ENCODE measurements at regions not wholly inside any gene's neighbourhood (a gene's known extent, or its start where the extent isn't known, plus 50 kb on each side); places are given as distances from the start of the nearest gene placed in this dataset.
A peak's percentile ranks its signal among the peaks of the same experiment; 100 is the strongest.
"Not testable (repeated sequence)": the region's sequence is repeated elsewhere in the genome, so short reads cannot be mapped to it uniquely, and the experiment has no call there.

DNA sequence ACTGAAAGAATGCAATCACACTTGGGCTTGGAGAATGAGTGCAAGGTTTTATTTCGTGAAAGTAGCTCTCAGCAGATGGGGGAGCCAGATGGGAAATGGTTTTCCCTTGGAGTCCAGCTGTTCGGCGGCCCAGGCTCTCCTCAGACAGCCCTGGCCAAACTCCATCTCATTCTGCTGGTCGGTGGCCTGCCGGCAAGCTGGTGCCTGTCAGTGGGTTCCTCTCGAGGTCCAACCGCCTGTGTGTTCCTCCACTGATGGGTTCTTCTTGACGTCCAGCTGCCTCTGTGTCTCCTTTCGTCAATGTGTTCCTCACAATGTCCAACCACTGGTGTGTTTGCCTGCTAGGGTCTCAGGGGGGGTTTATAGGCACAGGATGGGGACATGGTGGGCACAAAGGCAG is 80.3 kb downstream of the POU3F4 start:
- H3K4me3 ChIP-seq (IDR thresholded peaks at IDR 0.05; ENCODE audit: insufficient read depth, low read depth, low read length) = no peak overlapping the region
- TF ChIP-seq, protein P1, sequence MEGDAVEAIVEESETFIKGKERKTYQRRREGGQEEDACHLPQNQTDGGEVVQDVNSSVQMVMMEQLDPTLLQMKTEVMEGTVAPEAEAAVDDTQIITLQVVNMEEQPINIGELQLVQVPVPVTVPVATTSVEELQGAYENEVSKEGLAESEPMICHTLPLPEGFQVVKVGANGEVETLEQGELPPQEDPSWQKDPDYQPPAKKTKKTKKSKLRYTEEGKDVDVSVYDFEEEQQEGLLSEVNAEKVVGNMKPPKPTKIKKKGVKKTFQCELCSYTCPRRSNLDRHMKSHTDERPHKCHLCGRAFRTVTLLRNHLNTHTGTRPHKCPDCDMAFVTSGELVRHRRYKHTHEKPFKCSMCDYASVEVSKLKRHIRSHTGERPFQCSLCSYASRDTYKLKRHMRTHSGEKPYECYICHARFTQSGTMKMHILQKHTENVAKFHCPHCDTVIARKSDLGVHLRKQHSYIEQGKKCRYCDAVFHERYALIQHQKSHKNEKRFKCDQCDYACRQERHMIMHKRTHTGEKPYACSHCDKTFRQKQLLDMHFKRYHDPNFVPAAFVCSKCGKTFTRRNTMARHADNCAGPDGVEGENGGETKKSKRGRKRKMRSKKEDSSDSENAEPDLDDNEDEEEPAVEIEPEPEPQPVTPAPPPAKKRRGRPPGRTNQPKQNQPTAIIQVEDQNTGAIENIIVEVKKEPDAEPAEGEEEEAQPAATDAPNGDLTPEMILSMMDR (conservative IDR thresholded peaks at IDR 0.05; ENCODE audit: low read depth, low read length) = no peak
- no peak overlapping the region for H2AFZ ChIP-seq (ENCODE audit: low read depth)
- H3K9ac ChIP-seq = no peak overlapping the region
- no peaks in the 10 kb centered on the region for H3K36me3 ChIP-seq (ENCODE audit: insufficient read depth)
- H3K27me3 ChIP-seq (ENCODE audit: insufficient read depth, low read depth) = no peaks in the 10 kb centered on the region
- no peak overlapping the region for H3K4me2 ChIP-seq
- H4K20me1 ChIP-seq (ENCODE audit: insufficient read depth) = no peaks in the 10 kb centered on the region
- no peaks in the 10 kb centered on the region for H3K4me1 ChIP-seq (ENCODE audit: low read depth, poor library complexity, severe bottlenecking)
- H3K79me2 ChIP-seq (ENCODE audit: insufficient read depth, low read depth) = no peaks in the 10 kb centered on the region
- H3K27ac ChIP-seq = no peak overlapping the region

DNA sequence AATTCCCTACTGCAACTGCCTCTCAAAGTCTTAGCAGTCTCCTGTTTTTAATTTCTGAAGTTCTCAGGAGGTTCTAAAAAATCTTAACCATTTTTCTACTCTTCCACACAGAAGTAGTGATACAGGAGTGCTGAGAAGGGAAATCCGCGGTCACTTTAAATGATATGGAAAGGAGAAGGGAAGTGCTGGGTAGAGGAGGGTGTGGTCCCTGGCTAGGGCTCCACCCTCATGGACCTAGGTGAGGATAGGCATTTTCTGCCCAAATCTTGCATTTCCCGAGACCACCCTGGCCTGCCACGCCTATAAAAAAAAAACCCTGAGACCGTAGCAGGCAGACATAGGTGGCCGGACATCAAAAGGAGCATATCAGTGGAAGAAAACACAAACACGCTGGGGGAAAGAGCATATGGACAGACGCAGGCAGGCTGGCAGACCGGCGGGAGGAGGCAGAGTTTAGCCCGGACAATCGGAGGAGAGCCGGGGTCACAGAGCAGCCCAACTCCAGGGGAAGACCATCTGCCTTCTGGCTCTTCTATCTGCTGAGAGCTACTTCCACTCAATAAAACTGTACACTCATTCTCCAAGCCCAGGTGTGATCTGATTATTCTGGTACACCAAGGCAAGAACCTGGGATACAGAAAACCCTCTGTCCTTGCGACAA is 85.7 kb downstream of the POU3F4 start:
- Histone ChIP-seq H2AFZ (ENCODE audit: low read depth) (no peak overlapping the region), H3K9ac (no peak overlapping the region), H3K4me1 (ENCODE audit: low read depth, poor library complexity, severe bottlenecking) (no peaks in the 10 kb centered on the region), H4K20me1 (ENCODE audit: insufficient read depth) (no peaks in the 10 kb centered on the region), H3K36me3 (ENCODE audit: insufficient read depth) (no peaks in the 10 kb centered on the region), H3K4me3 (IDR thresholded peaks at IDR 0.05; ENCODE audit: insufficient read depth, low read depth, low read length) (no peak overlapping the region), H3K27me3 (ENCODE audit: insufficient read depth, low read depth) (no peaks in the 10 kb centered on the region), H3K27ac (no peak overlapping the region), H3K4me2 (no peak overlapping the region), H3K79me2 (ENCODE audit: insufficient read depth, low read depth) (no peaks in the 10 kb centered on the region)
- TF ChIP-seq, protein P1 (conservative IDR thresholded peaks at IDR 0.05; ENCODE audit: low read depth, low read length) = no peak

DNA sequence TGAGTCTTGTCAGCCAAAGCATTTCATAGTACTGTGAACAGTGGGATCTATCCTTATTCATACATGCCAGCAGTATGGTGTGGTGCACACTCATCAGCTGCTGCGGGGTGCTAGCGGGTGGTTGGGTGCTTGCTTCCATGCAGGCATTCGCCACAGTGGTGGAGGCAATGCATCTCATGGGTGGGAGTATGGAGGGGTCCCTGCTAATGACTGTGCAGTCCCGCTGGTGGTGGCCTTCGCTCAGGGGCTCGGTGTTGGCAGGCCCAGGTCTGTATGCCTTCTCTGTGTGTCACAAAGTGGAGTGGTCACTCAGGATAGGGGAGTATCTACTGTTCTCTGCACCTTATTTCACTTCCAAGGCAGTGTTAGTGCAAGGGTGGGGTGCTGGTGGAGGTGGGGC is 122.6 kb downstream of the POU3F4 start:
- Histone ChIP-seq H4K20me1 (ENCODE audit: insufficient read depth) (no peaks in the 10 kb centered on the region), H2AFZ (ENCODE audit: low read depth) (no peak overlapping the region), H3K4me3 (IDR thresholded peaks at IDR 0.05; ENCODE audit: insufficient read depth, low read depth, low read length) (no peak overlapping the region), H3K4me2 (no peak overlapping the region), H3K79me2 (ENCODE audit: insufficient read depth, low read depth) (no peaks in the 10 kb centered on the region), H3K27ac (no peak overlapping the region), H3K36me3 (ENCODE audit: insufficient read depth) (no peaks in the 10 kb centered on the region), H3K4me1 (ENCODE audit: low read depth, poor library complexity, severe bottlenecking) (peaks cover 2% of the 10 kb centered on the region), H3K9ac (no peak overlapping the region), H3K27me3 (ENCODE audit: insufficient read depth, low read depth) (no peaks in the 10 kb centered on the region)
- TF ChIP-seq, protein P1 (conservative IDR thresholded peaks at IDR 0.05; ENCODE audit: low read depth, low read length) = no peak

- not testable (repeated sequence) for H3K4me2 ChIP-seq; H3K27ac ChIP-seq; H3K79me2 ChIP-seq (ENCODE audit: insufficient read depth, low read depth); H4K20me1 ChIP-seq (ENCODE audit: insufficient read depth); H3K27me3 ChIP-seq (ENCODE audit: insufficient read depth, low read depth); H3K4me3 ChIP-seq (IDR thresholded peaks at IDR 0.05; ENCODE audit: insufficient read depth, low read depth, low read length); H2AFZ ChIP-seq (ENCODE audit: low read depth); H3K36me3 ChIP-seq (ENCODE audit: insufficient read depth); H3K4me1 ChIP-seq (ENCODE audit: low read depth, poor library complexity, severe bottlenecking); H3K9ac ChIP-seq
Measured at GRCh38 chrX:83649706-83650105, 141.6 kb downstream of the POU3F4 start.

- Histone ChIP-seq H3K9ac (no peak overlapping the region), H3K4me2 (no peak overlapping the region), H3K4me3 (IDR thresholded peaks at IDR 0.05; ENCODE audit: insufficient read depth, low read depth, low read length) (no peak overlapping the region), H3K27ac (no peak overlapping the region), H4K20me1 (ENCODE audit: insufficient read depth) (no peaks in the 10 kb centered on the region), H3K79me2 (ENCODE audit: insufficient read depth, low read depth) (no peaks in the 10 kb centered on the region), H3K36me3 (ENCODE audit: insufficient read depth) (no peaks in the 10 kb centered on the region), H2AFZ (ENCODE audit: low read depth) (no peak overlapping the region), H3K27me3 (ENCODE audit: insufficient read depth, low read depth) (no peaks in the 10 kb centered on the region), H3K4me1 (ENCODE audit: low read depth, poor library complexity, severe bottlenecking) (no peaks in the 10 kb centered on the region)
- TF ChIP-seq, protein P1 (conservative IDR thresholded peaks at IDR 0.05; ENCODE audit: low read depth, low read length) = peak; percentile 47; the same call in 1 of the 2 replicates
Measured at GRCh38 chrX:83658731-83659130, 150.6 kb downstream of the POU3F4 start.

All from KMS-11 (cell line).